ENCODE measurements at regions not wholly inside any gene's neighbourhood (a gene's known extent, or its start where the extent isn't known, plus 50 kb on each side); places are given as distances from the start of the nearest gene placed in this dataset.

GRCh38 chr2:22807872-22808271 lies 577.1 kb upstream of the KLHL29 start:
- DNase-seq, result no peak

GRCh38 chr2:22810602-22811001 lies 574.4 kb upstream of the KLHL29 start:
- no peak for DNase-seq

- no peak for DNase-seq
Observed at GRCh38 chr2:22812065-22812680, 572.8 kb upstream of the KLHL29 start.

- DNase-seq, result no peak
Observed at GRCh38 chr2:22817197-22817596, 567.8 kb upstream of the KLHL29 start.

- no peak for DNase-seq
Observed at GRCh38 chr2:22821458-22821857, 563.5 kb upstream of the KLHL29 start.

GRCh38 chr2:22822835-22823234 lies 562.1 kb upstream of the KLHL29 start:
- no peak for DNase-seq

- DNase-seq, result no peak
Observed at GRCh38 chr2:22824618-22825017, 560.4 kb upstream of the KLHL29 start.

GRCh38 chr2:22826703-22827102 lies 558.3 kb upstream of the KLHL29 start:
- no peak for DNase-seq

- DNase-seq, result no peak
Observed at GRCh38 chr2:22829791-22830190, 555.2 kb upstream of the KLHL29 start.

GRCh38 chr2:22832196-22832595 lies 552.8 kb upstream of the KLHL29 start:
- no peak for DNase-seq

GRCh38 chr2:22838461-22838860 lies 546.5 kb upstream of the KLHL29 start:
- no peak for DNase-seq

- no peak for DNase-seq
Observed at GRCh38 chr2:22842205-22842869, 542.6 kb upstream of the KLHL29 start.

GRCh38 chr2:22843919-22844537 lies 541.0 kb upstream of the KLHL29 start:
- DNase-seq, result no peak

GRCh38 chr2:22850310-22850709 lies 534.7 kb upstream of the KLHL29 start:
- DNase-seq, result no peak

GRCh38 chr2:22854588-22854987 lies 530.4 kb upstream of the KLHL29 start:
- peak in 17 of 51 donors; percentile 1 to 74 (median 12) for DNase-seq

- peak in 16 of 51 donors; percentile 0 to 74 (median 8) for DNase-seq
Observed at GRCh38 chr2:22855081-22855480, 529.9 kb upstream of the KLHL29 start.

- DNase-seq, result peak in 30 of 51 donors; percentile 0 to 62 (median 14)
Observed at GRCh38 chr2:22855761-22856184, 529.2 kb upstream of the KLHL29 start.

GRCh38 chr2:22867973-22868372 lies 517.0 kb upstream of the KLHL29 start:
- no peak for DNase-seq

GRCh38 chr2:22878121-22878520 lies 506.9 kb upstream of the KLHL29 start:
- no peak for DNase-seq

- DNase-seq, result no peak
Observed at GRCh38 chr2:22879009-22879863, 505.7 kb upstream of the KLHL29 start.

- no peak for DNase-seq
Observed at GRCh38 chr2:22880161-22880560, 504.8 kb upstream of the KLHL29 start.

GRCh38 chr2:22882011-22882410 lies 503.0 kb upstream of the KLHL29 start:
- DNase-seq, result no peak

Measured in hypothalamus (tissue), 51 donors.